OCI-LY7 (cell line): ENCODE measurements at regions not wholly inside any gene's neighbourhood (a gene's known extent, or its start where the extent isn't known, plus 50 kb on each side); places are given as distances from the start of the nearest gene placed in this dataset.

Source experiments
- BruUV-seq: library from RNA; stranded (reverse); fragments of 400-500 nt; replicated peaks from 2 replicates; lab custom pipeline; 2021; lab: Mats Ljungman, UMichigan
- CTCF ChIA-PET: fragments of 300-600 bp; sonication (Branson Sonifier 250); formaldehyde crosslinking; loops from one replicate; lab custom pipeline; 2022; ENCODE audit warnings: antibody characterized with exemption; ENCODE audit not compliant: unreplicated experiment; lab: Charles Lee
- POLR2A ChIA-PET: fragments of 300-600 bp; sonication (Branson Sonifier 250); formaldehyde crosslinking; loops from one replicate; lab custom pipeline; 2022; ENCODE audit warnings: antibody characterized with exemption; lab: Charles Lee
- DNase-seq: peaks from one replicate; pipeline ENCODE4 v3.0.0-alpha.2; 2015; ENCODE audit warnings: low spot score
- H2AFZ ChIP-seq: fragments of 200-600 bp; sonication (generic), shearing (Covaris generic); 2 replicates; pipeline ENCODE4 v1.6.1; 2014; ENCODE audit warnings: mild to moderate bottlenecking, antibody characterized with exemption, low read length, moderate library complexity
- H3K27ac ChIP-seq: fragments of 200-600 bp; sonication (generic); 2 replicates; pipeline ENCODE4 v1.5.1; 2014; ENCODE audit warnings: mixed run types, low read depth, mild to moderate bottlenecking, moderate library complexity, low read length, inconsistent platforms; ENCODE audit not compliant: poor library complexity, severe bottlenecking
- H3K36me3 ChIP-seq: fragments of 200-600 bp; sonication (generic); 2 replicates; pipeline ENCODE4 v1.6.1; 2014; ENCODE audit warnings: mild to moderate bottlenecking, antibody characterized with exemption, low read length, moderate library complexity, mixed read lengths; ENCODE audit not compliant: insufficient read depth
- H3K4me1 ChIP-seq: fragments of 200-600 bp; sonication (generic); 2 replicates; pipeline ENCODE4 v1.5.1; 2014; ENCODE audit warnings: mild to moderate bottlenecking, low read length; ENCODE audit not compliant: insufficient read depth, poor library complexity, severe bottlenecking
- H3K4me2 ChIP-seq: fragments of 200-600 bp; sonication (generic); 2 replicates; pipeline ENCODE4 v1.6.1; 2014; ENCODE audit warnings: mild to moderate bottlenecking, low read length
- H3K4me3 ChIP-seq: fragments of 200-600 bp; sonication (generic); 2 replicates; pipeline ENCODE4 v1.5.1; 2014; ENCODE audit warnings: mild to moderate bottlenecking, low read depth, low read length; ENCODE audit not compliant: poor library complexity, severe bottlenecking
- H3K79me2 ChIP-seq: fragments of 200-600 bp; sonication (generic); 2 replicates; pipeline ENCODE4 v1.6.1; 2016; ENCODE audit warnings: low read depth, mild to moderate bottlenecking, low read length, moderate library complexity, mixed read lengths; ENCODE audit not compliant: insufficient read depth
- H3K9me2 ChIP-seq: fragments of 200-600 bp; sonication (generic); 2 replicates; pipeline ENCODE4 v1.6.1; 2016; ENCODE audit warnings: mild to moderate bottlenecking, low read length, mixed read lengths; ENCODE audit not compliant: insufficient read depth
- H3K9me3 ChIP-seq: fragments of 200-600 bp; sonication (generic); 2 replicates; pipeline ENCODE4 v1.6.1; 2014; ENCODE audit warnings: mild to moderate bottlenecking, mixed run types, low read length, mixed read lengths
- H4K20me1 ChIP-seq: fragments of 200-600 bp; sonication (generic); 2 replicates; pipeline ENCODE4 v1.6.1; 2014; ENCODE audit warnings: mild to moderate bottlenecking, antibody characterized with exemption, low read length, moderate library complexity, mixed read lengths; ENCODE audit not compliant: insufficient read depth
- EZH2phosphoT487 ChIP-seq: fragments of 200-600 bp; sonication (generic); IDR thresholded peaks from 2 replicates; pipeline ENCODE4 v1.6.1; 2018; ENCODE audit warnings: low read depth, borderline replicate concordance, mild to moderate bottlenecking, mixed run types, antibody characterized with exemption, low read length, moderate library complexity, mixed read lengths
- intact Hi-C: fragments of 100-400 bp; cut with micrococcal nuclease; formaldehyde crosslinking; loops from one replicate; pipeline ENCODE4 v1.10.0; 2022; ENCODE audit not compliant: unreplicated experiment
- TF ChIP-seq, protein P1 (sequence below): fragments of 200-600 bp; sonication (generic); conservative IDR thresholded peaks from 2 replicates; pipeline ENCODE4 v1.5.1; 2014; ENCODE audit warnings: mild to moderate bottlenecking, antibody characterized with exemption, low read length, moderate library complexity, mixed read lengths

DNA sequence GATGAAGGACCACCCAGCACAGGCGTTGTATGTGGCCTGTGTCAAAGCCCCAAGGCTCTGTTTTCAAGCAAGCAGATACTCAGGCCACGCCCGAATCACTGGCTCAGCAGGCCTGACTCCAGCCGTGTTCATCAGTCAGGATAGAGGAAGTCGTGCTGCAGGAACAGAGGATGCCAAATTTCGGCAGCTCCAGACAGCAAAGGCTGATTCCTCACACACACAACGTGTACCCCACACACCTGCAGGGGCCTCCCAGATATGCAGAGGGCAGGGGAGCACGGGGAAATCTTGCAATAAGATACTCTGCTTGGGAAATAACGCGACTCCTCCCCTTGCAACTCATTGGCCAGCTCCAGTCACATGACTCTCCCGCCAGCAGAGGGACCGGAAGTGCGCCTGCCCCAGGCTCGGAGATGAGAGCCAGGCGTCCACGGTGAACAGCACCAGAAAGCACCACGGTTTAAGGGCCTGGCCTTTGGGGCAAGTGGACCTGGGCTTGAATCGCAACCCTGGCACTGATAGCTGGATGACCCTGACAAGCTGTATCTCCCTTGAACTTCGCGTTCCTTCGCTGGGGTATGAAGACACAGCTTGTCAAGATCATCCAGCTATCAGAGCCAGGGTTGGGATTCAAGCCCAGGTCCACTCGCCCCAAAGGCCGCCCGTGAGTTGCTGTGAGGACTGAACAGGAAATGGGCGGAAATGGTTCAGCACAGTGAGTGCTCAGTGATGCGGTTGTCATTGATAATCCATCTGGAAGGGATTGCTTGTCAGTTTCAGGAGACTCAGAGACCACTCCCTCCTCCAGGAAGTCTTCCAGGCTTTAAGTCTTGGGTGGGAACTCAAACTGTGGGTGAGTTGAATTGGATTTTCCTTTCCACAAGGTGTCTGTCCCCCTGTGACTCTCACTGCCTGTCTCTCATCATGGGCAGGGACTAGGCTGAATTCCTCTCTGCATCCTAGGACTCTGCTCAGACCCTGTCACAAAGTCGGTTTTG lies 88.5 kb downstream of the MYEOV start:
- CTCF ChIA-PET, result no interaction called here
- H3K9me2 ChIP-seq, result no peaks in the 10 kb centered on the region
- H4K20me1 ChIP-seq, result no peaks in the 10 kb centered on the region
- H3K79me2 ChIP-seq, result no peaks in the 10 kb centered on the region
- TF ChIP-seq EZH2phosphoT487, result no peak
- TF ChIP-seq, protein P1, sequence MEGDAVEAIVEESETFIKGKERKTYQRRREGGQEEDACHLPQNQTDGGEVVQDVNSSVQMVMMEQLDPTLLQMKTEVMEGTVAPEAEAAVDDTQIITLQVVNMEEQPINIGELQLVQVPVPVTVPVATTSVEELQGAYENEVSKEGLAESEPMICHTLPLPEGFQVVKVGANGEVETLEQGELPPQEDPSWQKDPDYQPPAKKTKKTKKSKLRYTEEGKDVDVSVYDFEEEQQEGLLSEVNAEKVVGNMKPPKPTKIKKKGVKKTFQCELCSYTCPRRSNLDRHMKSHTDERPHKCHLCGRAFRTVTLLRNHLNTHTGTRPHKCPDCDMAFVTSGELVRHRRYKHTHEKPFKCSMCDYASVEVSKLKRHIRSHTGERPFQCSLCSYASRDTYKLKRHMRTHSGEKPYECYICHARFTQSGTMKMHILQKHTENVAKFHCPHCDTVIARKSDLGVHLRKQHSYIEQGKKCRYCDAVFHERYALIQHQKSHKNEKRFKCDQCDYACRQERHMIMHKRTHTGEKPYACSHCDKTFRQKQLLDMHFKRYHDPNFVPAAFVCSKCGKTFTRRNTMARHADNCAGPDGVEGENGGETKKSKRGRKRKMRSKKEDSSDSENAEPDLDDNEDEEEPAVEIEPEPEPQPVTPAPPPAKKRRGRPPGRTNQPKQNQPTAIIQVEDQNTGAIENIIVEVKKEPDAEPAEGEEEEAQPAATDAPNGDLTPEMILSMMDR, result no peak
- H3K4me1 ChIP-seq, result peaks cover 12% of the 10 kb centered on the region
- peak overlapping the region; percentile 35 for H3K4me2 ChIP-seq
- H3K4me3 ChIP-seq, result peak overlapping the region; percentile 50
- intact Hi-C loops, result loop anchor here (5.0 kb wide), 1 partner anchor 85 kb away; no protein-coding TSS in a partner anchor
- POLR2A ChIA-PET, result interaction anchor here (1.9 kb wide), 1 partner anchor 85 kb away, joined by 4 read pairs; no protein-coding TSS in a partner anchor
- DNase-seq, result peak; percentile 82
- no peaks in the 10 kb centered on the region for H3K36me3 ChIP-seq
- no peaks in the 10 kb centered on the region for H3K9me3 ChIP-seq
- H3K27ac ChIP-seq, result no peak overlapping the region
- peak overlapping the region; percentile 99 for H2AFZ ChIP-seq
- no TSS peak for BruUV-seq

DNA sequence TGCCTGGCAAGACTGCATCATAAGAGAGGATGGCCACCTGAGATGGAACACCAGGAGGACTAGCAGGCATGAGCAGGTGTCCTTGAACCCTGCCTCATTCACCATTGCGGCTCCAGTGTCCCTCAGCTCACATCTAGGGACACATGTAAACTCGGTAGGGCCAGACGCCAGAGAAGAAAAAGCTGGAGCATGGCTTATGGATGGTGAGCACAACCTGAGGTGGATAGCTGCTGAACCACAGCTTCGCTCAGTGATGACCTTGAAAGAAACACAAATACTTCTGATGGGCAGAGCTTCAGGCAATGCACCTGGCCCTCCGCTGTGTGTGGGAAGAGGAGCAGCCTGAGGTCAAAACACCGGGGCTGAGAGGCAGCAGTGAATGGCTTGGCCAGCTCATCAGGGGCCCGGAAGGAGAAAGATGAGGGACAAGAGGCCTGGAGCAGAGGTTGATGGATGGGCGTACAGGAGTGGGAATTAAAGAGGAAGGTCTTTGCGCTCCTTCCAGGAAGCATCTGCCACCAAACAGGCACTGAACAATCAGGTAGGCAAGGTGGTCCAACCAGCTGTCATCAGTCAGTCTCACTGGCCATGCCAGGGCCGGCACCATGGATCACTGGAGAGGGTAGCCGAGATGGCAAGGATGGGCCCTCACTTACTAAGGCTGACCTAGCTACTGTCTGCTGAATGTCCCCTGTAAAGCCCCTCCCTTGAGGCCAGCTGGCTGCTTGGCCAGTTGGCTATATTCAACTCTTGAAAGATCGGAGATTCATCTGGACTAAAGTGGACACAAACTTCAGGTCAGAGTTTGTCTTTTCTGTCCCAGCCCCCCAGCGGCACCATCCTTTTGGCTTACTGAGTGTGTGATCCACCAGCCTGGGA lies 89.7 kb downstream of the MYEOV start:
- no peaks in the 10 kb centered on the region for H3K9me2 ChIP-seq
- no peaks in the 10 kb centered on the region for H3K36me3 ChIP-seq
- CTCF ChIA-PET, result no interaction called here
- H3K4me3 ChIP-seq, result no peak overlapping the region
- no peaks in the 10 kb centered on the region for H3K9me3 ChIP-seq
- peaks cover 12% of the 10 kb centered on the region for H3K4me1 ChIP-seq
- no peak overlapping the region for H2AFZ ChIP-seq
- no peaks in the 10 kb centered on the region for H4K20me1 ChIP-seq
- BruUV-seq, result no TSS peak
- H3K4me2 ChIP-seq, result no peak overlapping the region
- TF ChIP-seq, protein P1, result no peak
- no peak for TF ChIP-seq EZH2phosphoT487
- intact Hi-C loops, result loop anchor here (5.0 kb wide), 1 partner anchor 86 kb away; no protein-coding TSS in a partner anchor
- no peak for DNase-seq
- no peak overlapping the region for H3K27ac ChIP-seq
- POLR2A ChIA-PET, result interaction anchor here (1.9 kb wide), 1 partner anchor 86 kb away, joined by 4 read pairs; no protein-coding TSS in a partner anchor
- H3K79me2 ChIP-seq, result no peaks in the 10 kb centered on the region
